ENCODE measurements at regions not wholly inside any gene's neighbourhood (a gene's known extent, or its start where the extent isn't known, plus 50 kb on each side); places are given as distances from the start of the nearest gene placed in this dataset.

GRCh38 chr6:71385111-71385822 lies 96.7 kb downstream of the OGFRL1 start:
- ChIA-PET POLR2A (interaction anchor here (0.7 to 1.1 kb wide), 2 partner anchors 22 to 35 kb away, joined by 3 read pairs; no protein-coding TSS in a partner anchor), CTCF (interaction anchor here (0.7 to 7.7 kb wide), 22 partner anchors 10 to 1164 kb away, joined by 3 to 94 read pairs (median 4); no protein-coding TSS in a partner anchor)
- Histone ChIP-seq H3K4me3 (ENCODE audit: low read depth, low read length) (no peak overlapping the region), H3K27ac (ENCODE audit: extremely low read depth, low read depth, low read length) (no peak overlapping the region), H3K9me3 (ENCODE audit: control insufficient read depth, insufficient read depth, low read depth, low read length) (no peaks in the 10 kb centered on the region), H3K4me1 (ENCODE audit: control insufficient read depth, insufficient read depth, low read length) (peaks cover 10% of the 10 kb centered on the region), H3K36me3 (ENCODE audit: control insufficient read depth in 2 of 2, insufficient read depth in 1 of 2, low read length in 2 of 2) (no peaks in the 10 kb centered on the region)
- TF ChIP-seq ZNF302 (tag by site-specific recombination; IDR thresholded peaks at IDR 0.05; ENCODE audit: low read depth), result no peak
- TF ChIP-seq TCF7L2 (IDR thresholded peaks at IDR 0.05; ENCODE audit: borderline replicate concordance, low read depth, low read length), result no peak
- TF ChIP-seq ZBTB1 (tag by site-specific recombination; IDR thresholded peaks at IDR 0.05), result no peak
- no peak for TF ChIP-seq ZNF571 (tag by site-specific recombination; IDR thresholded peaks at IDR 0.05)
- no peak for TF ChIP-seq PRDM4 (tag by site-specific recombination; IDR thresholded peaks at IDR 0.05)
- no peak for TF ChIP-seq ZNF18 (tag by site-specific recombination; IDR thresholded peaks at IDR 0.05)
- no peak for TF ChIP-seq PRDM10 (tag by site-specific recombination; IDR thresholded peaks at IDR 0.05)
- TF ChIP-seq ZBTB11 (tag by site-specific recombination; conservative IDR thresholded peaks at IDR 0.05; ENCODE audit: low read depth), result no peak
- no peak for TF ChIP-seq ZNF629 (tag by site-specific recombination; IDR thresholded peaks at IDR 0.05)
- no peak for TF ChIP-seq ZNF280D (tag by site-specific recombination; IDR thresholded peaks at IDR 0.05)
